ENCODE measurements at regions not wholly inside any gene's neighbourhood (a gene's known extent, or its start where the extent isn't known, plus 50 kb on each side); places are given as distances from the start of the nearest gene placed in this dataset.

DNA sequence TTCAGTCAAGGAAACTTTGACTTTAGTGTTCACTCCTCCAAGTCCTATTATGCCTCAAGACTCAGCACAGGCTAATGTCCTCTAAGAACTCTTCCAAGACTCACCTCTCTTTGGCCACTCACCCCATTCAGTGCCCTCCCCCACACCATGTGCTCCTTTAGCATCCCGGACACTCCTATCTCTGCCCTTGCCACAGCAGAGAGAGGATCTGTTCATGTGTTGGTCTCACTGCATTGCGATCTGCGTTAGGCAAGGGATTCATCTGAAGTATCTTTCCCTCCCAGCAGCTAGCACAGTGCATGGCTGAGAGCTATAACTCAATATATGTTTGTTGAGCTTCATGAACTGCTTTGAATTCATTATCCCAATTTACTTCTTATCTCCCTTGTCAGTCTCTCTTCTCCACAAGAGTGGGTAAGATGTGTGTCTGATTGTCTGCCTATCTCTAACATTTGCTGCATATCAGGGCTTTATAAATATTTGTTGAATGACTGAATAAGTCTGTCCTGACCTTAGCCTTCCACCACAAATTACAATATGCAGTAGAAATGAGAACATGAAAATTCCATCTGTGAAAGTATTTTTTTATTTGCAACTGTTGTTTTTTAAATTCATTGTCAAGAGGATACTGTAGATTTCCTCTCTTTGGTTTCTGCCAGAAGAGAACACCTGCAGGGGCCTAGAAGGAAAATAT, 179.9 kb upstream of the NCKAP5 start:
- Histone ChIP-seq H2BK120ac (replicated peaks; ENCODE audit: low read depth, low read length) (no peak overlapping the region), H3K18ac (ENCODE audit: extremely low read depth, low read length) (no peak overlapping the region), H3K9me3 (ENCODE audit: insufficient read depth in 2 of 2, low read depth in 1 of 2, low read length in 1 of 2) (no peaks in the 10 kb centered on the region), H3K56ac (replicated peaks; ENCODE audit: insufficient read length, low read depth, low read length) (no peak overlapping the region), H2BK20ac (ENCODE audit: low read length) (no peak overlapping the region), H3K9ac (replicated peaks in 1 of 4; ENCODE audit: extremely low read depth in 1 of 4, low read depth in 3 of 4, low read length in 3 of 4) (no peak overlapping the region), H3K4me1 (replicated peaks in 1 of 4; ENCODE audit: control insufficient read depth in 3 of 4, insufficient read depth in 4 of 4, low read length in 3 of 4) (no peaks in the 10 kb centered on the region), H3K27ac (ENCODE audit: low read depth, low read length) (no peak overlapping the region), H2BK5ac (ENCODE audit: low read depth, low read length) (no peak overlapping the region), H3K4me2 (ENCODE audit: insufficient read depth in 1 of 2, low read depth in 2 of 2, low read length in 2 of 2) (no peak overlapping the region), H2AFZ (ENCODE audit: low read length) (peak overlapping the region; percentile 90), H3K23ac (ENCODE audit: insufficient read length) (no peak overlapping the region), H3K23me2 (ENCODE audit: low read depth, low read length) (no peaks in the 10 kb centered on the region), H2BK15ac (ENCODE audit: low read length) (no peak overlapping the region), H3K4me3 (ENCODE audit: extremely low read depth in 1 of 4, insufficient read depth in 2 of 4, low read depth in 3 of 4, low read length in 4 of 4) (no peak overlapping the region), H3K4ac (replicated peaks; ENCODE audit: insufficient read length, low read depth, low read length) (no peak overlapping the region), H3K79me1 (ENCODE audit: low read depth, low read length) (no peaks in the 10 kb centered on the region), H3K14ac (ENCODE audit: insufficient read length) (no peak overlapping the region), H2BK12ac (ENCODE audit: low read depth, low read length) (no peak overlapping the region), H4K8ac (ENCODE audit: extremely low read depth, insufficient read depth, low read length) (no peak overlapping the region), H4K20me1 (replicated peaks in 1 of 2; ENCODE audit: control insufficient read depth in 1 of 2, insufficient read depth in 2 of 2, low read length in 2 of 2) (no peaks in the 10 kb centered on the region), H3K36me3 (ENCODE audit: control insufficient read depth in 2 of 4, insufficient read depth in 4 of 4, low read length in 3 of 4) (no peaks in the 10 kb centered on the region), H4K5ac (ENCODE audit: insufficient read length, low read depth, low read length) (no peak overlapping the region), H3K27me3 (replicated peaks in 1 of 4; ENCODE audit: control insufficient read depth in 3 of 4, extremely low read depth in 1 of 4, insufficient read depth in 3 of 4, low read length in 3 of 4) (no peaks in the 10 kb centered on the region), H2AK5ac (ENCODE audit: low read depth, low read length) (no peak overlapping the region), H4K91ac (replicated peaks; ENCODE audit: insufficient read length, low read length) (no peak overlapping the region), H3K79me2 (ENCODE audit: control insufficient read depth in 1 of 2, insufficient read depth in 2 of 2, low read length in 2 of 2) (no peaks in the 10 kb centered on the region)
- 85% methylated on average over 3 of the region's 3 CpGs; no CpG with 5 or more reads in 1 of the 2 experiments for WGBS, 2 experiments (ENCODE audit: extremely low coverage in 1 of 2, insufficient coverage in 1 of 2, insufficient read length in 1 of 2, insufficient replicate concordance in 2 of 2, low coverage in 1 of 2, low lambda C conversion rate in 2 of 2, missing lambda C conversion rate in 1 of 2)
- ChIA-PET POLR2A (ENCODE audit: partially characterized antibody) (no interaction called here), CTCF (ENCODE audit: partially characterized antibody) (no interaction called here)
- DNase-seq (ENCODE audit: low read depth in 1 of 2, low spot score in 2 of 2) = no peak
- TF ChIP-seq MAFK (IDR thresholded peaks at IDR 0.05; ENCODE audit: low read depth, low read length) (no peak), SIN3A (conservative IDR thresholded peaks at IDR 0.05 in 1 of 2, IDR thresholded peaks at IDR 0.05 in 1 of 2; ENCODE audit: low read depth in 1 of 2, low read length in 2 of 2) (no peak), POU5F1 (IDR thresholded peaks at IDR 0.05; ENCODE audit: low read depth, low read length) (no peak), POLR2AphosphoS5 (IDR thresholded peaks at IDR 0.05; ENCODE audit: low read depth, low read length) (no peak), TCF12 (IDR thresholded peaks at IDR 0.05; ENCODE audit: low read depth, low read length) (no peak), NRF1 (IDR thresholded peaks at IDR 0.05; ENCODE audit: low read depth, low read length) (no peak), NANOG (IDR thresholded peaks at IDR 0.05; ENCODE audit: insufficient read depth, low read depth, low read length, poor library complexity, severe bottlenecking) (no peak), EGR1 (IDR thresholded peaks at IDR 0.05; ENCODE audit: borderline replicate concordance, low read depth, low read length) (no peak), HDAC6 (IDR thresholded peaks at IDR 0.05; ENCODE audit: low read depth, low read length) (no peak), GABPA (IDR thresholded peaks at IDR 0.05; ENCODE audit: borderline replicate concordance, insufficient read depth, low read length) (no peak)
- FAIRE-seq = no peak

Data from H1 (cell line).